Gastroesophageal sphincter (tissue), 4 donors: ENCODE measurements at regions not wholly inside any gene's neighbourhood (a gene's known extent, or its start where the extent isn't known, plus 50 kb on each side); places are given as distances from the start of the nearest gene placed in this dataset.

ENCODE experiments used
- ATAC-seq: fragments of 150-250 bp; one replicate; pipeline ENCODE4 v1.9.1; 2016; ENCODE audit warnings: mild to moderate bottlenecking, moderate library complexity
- H3K27ac ChIP-seq, 4 donors: fragments of 200-600 bp; sonication (generic) in 3 of 4; 1 replicate in 3 of 4; 2 replicates in 1 of 4; pipeline ENCODE4 v1.5.1; 2016 to 2019
- H3K27me3 ChIP-seq: fragments of 200-600 bp; sonication (generic); one replicate; pipeline ENCODE4 v1.5.1; 2019
- H3K36me3 ChIP-seq, 2 donors: fragments of 200-600 bp; sonication (generic); one replicate each; pipeline ENCODE4 v1.5.1; 2019; ENCODE audit warnings: control low read depth in 1 of 2
- H3K4me1 ChIP-seq, 3 donors: fragments of 200-600 bp; sonication (generic); 1 replicate in 2 of 3; 2 replicates in 1 of 3; pipeline ENCODE4 v1.5.1; 2016 to 2019; ENCODE audit warnings: control low read depth in 2 of 3
- H3K4me3 ChIP-seq, 2 donors: fragments of 200-600 bp; sonication (generic); one replicate each; pipeline ENCODE4 v1.5.1; 2019; ENCODE audit warnings: mild to moderate bottlenecking in 1 of 2, moderate library complexity in 1 of 2
- H3K9me3 ChIP-seq, 3 donors: fragments of 200-600 bp; sonication (generic); one replicate each; pipeline ENCODE4 v1.5.1; 2017 to 2019; ENCODE audit warnings: control low read depth in 2 of 3
- EP300 ChIP-seq: sonication (generic); formaldehyde crosslinking; IDR thresholded peaks from one replicate; pipeline ENCODE4 v1.6.1; 2017; ENCODE audit warnings: antibody characterized with exemption, mild to moderate bottlenecking
- POLR2A ChIP-seq, 2 donors: fragments of 450-650 bp; IDR thresholded peaks; one replicate each; pipeline ENCODE4 v1.6.1; 2017; ENCODE audit warnings: antibody characterized with exemption in 2 of 2, mild to moderate bottlenecking in 2 of 2, moderate library complexity in 1 of 2
- POLR2AphosphoS5 ChIP-seq: sonication (generic); formaldehyde crosslinking; IDR thresholded peaks from one replicate; pipeline ENCODE4 v1.6.1; 2017; ENCODE audit warnings: antibody characterized with exemption
- WGBS, 2 donors: methylation state at CpG; one replicate each; pipeline ENCODE4 v1.1.5; 2018; ENCODE audit warnings: low coverage in 1 of 2; 5-methylcytosine and 5-hydroxymethylcytosine counted together
- TF ChIP-seq, protein P1 (sequence below), 4 experiments: fragments of 200-600 bp in 2 of 4; fragments of 450-650 bp in 2 of 4; sonication (generic) in 1 of 4; IDR thresholded peaks; one replicate each; pipeline ENCODE4 v1.5.1; 2017 to 2019; ENCODE audit warnings: antibody characterized with exemption in 4 of 4, mild to moderate bottlenecking in 2 of 4, moderate library complexity in 2 of 4

GRCh38 chr13:44757671-44758070, 181.5 kb upstream of the TSC22D1 start:
- H3K4me1 ChIP-seq: peaks cover 0 to 31% (median 0%) of the 10 kb centered on the region in 3 donors
- peak overlapping the region in 1 of 4 donors; percentile 21 for H3K27ac ChIP-seq
- H3K4me3 ChIP-seq: no peak overlapping the region
- WGBS, 2 donors: 95% methylated on average over 3 of the region's 3 CpGs
- H3K27me3 ChIP-seq: no peaks in the 10 kb centered on the region
- TF ChIP-seq POLR2AphosphoS5: no peak
- no peak for TF ChIP-seq EP300
- TF ChIP-seq, protein P1, sequence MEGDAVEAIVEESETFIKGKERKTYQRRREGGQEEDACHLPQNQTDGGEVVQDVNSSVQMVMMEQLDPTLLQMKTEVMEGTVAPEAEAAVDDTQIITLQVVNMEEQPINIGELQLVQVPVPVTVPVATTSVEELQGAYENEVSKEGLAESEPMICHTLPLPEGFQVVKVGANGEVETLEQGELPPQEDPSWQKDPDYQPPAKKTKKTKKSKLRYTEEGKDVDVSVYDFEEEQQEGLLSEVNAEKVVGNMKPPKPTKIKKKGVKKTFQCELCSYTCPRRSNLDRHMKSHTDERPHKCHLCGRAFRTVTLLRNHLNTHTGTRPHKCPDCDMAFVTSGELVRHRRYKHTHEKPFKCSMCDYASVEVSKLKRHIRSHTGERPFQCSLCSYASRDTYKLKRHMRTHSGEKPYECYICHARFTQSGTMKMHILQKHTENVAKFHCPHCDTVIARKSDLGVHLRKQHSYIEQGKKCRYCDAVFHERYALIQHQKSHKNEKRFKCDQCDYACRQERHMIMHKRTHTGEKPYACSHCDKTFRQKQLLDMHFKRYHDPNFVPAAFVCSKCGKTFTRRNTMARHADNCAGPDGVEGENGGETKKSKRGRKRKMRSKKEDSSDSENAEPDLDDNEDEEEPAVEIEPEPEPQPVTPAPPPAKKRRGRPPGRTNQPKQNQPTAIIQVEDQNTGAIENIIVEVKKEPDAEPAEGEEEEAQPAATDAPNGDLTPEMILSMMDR (IDR thresholded peaks at IDR 0.05): no peak
- no peak for TF ChIP-seq POLR2A (IDR thresholded peaks at IDR 0.05)
- ATAC-seq: no peak
- H3K36me3 ChIP-seq: no peaks in the 10 kb centered on the region
- H3K9me3 ChIP-seq: no peaks in the 10 kb centered on the region

GRCh38 chr13:44756276-44756810, 180.2 kb upstream of the TSC22D1 start:
- ATAC-seq: no peak
- no peak overlapping the region for H3K4me3 ChIP-seq
- no peak overlapping the region for H3K27ac ChIP-seq
- no peaks in the 10 kb centered on the region for H3K27me3 ChIP-seq
- H3K36me3 ChIP-seq: no peaks in the 10 kb centered on the region
- TF ChIP-seq POLR2A (IDR thresholded peaks at IDR 0.05): no peak
- TF ChIP-seq, protein P1 (IDR thresholded peaks at IDR 0.05): no peak
- no peak for TF ChIP-seq EP300
- no peaks in the 10 kb centered on the region for H3K9me3 ChIP-seq
- H3K4me1 ChIP-seq: peaks cover 0 to 31% (median 0%) of the 10 kb centered on the region in 3 donors
- WGBS, 2 donors: 37 to 75% methylated on average over 4 of the region's 4 CpGs

- no peaks in the 10 kb centered on the region for H3K36me3 ChIP-seq
- peaks cover 0 to 31% (median 0%) of the 10 kb centered on the region in 3 donors for H3K4me1 ChIP-seq
- H3K27me3 ChIP-seq: no peaks in the 10 kb centered on the region
- TF ChIP-seq POLR2A (IDR thresholded peaks at IDR 0.05): no peak
- TF ChIP-seq EP300: no peak
- no peak for TF ChIP-seq POLR2AphosphoS5
- TF ChIP-seq, protein P1 (IDR thresholded peaks at IDR 0.05): no peak
- no peak for ATAC-seq
- H3K4me3 ChIP-seq: no peak overlapping the region
- no peaks in the 10 kb centered on the region for H3K9me3 ChIP-seq
- H3K27ac ChIP-seq: no peak overlapping the region
- WGBS, 2 donors: 76 to 92% methylated on average over 6 of the region's 6 CpGs
Measured at GRCh38 chr13:44755872-44756271, 179.7 kb upstream of the TSC22D1 start.

DNA sequence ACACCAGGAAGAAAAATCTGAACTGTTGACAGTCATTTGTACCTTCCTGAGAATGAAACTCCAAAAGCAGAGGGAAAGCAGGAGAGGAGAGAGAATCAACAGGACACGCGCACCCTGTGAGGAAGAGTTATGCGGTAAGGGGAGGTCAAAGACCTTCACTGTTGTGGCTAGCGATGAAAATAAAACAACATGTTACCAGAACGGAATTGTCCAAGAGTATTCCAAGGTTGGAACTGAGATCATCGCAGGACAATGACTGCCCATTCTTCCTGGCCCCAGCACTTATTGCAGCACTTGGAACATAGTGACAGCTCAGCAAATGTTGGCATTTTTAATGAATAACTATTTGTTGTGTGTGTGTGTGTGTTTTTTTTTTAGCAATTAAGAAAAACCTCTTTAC, 176.0 kb upstream of the TSC22D1 start:
- no peaks in the 10 kb centered on the region for H3K36me3 ChIP-seq
- H3K27me3 ChIP-seq: no peaks in the 10 kb centered on the region
- no peak for TF ChIP-seq POLR2AphosphoS5
- TF ChIP-seq EP300: no peak
- TF ChIP-seq, protein P1 (IDR thresholded peaks at IDR 0.05): no peak
- TF ChIP-seq POLR2A (IDR thresholded peaks at IDR 0.05): no peak
- H3K27ac ChIP-seq: no peak overlapping the region
- no peak overlapping the region for H3K4me3 ChIP-seq
- peaks cover 0 to 7% (median 0%) of the 10 kb centered on the region in 3 donors for H3K4me1 ChIP-seq
- WGBS, 2 donors: 76 to 92% methylated on average over 6 of the region's 6 CpGs
- ATAC-seq: no peak
- no peaks in the 10 kb centered on the region for H3K9me3 ChIP-seq

- Histone ChIP-seq H3K27ac (no peak overlapping the region), H3K4me1 (peaks cover 0 to 12% (median 0%) of the 10 kb centered on the region in 3 donors), H3K4me3 (no peak overlapping the region), H3K9me3 (no peaks in the 10 kb centered on the region), H3K27me3 (no peaks in the 10 kb centered on the region), H3K36me3 (no peaks in the 10 kb centered on the region)
- WGBS, 2 donors: 83 to 100% methylated on average over 1 of the region's 1 CpG
- no peak for ATAC-seq
- TF ChIP-seq POLR2A (IDR thresholded peaks at IDR 0.05) (no peak), POLR2AphosphoS5 (no peak)
Measured at GRCh38 chr13:44750630-44751029, 174.5 kb upstream of the TSC22D1 start.
